EL (cell line): ENCODE measurements at regions not wholly inside any gene's neighbourhood (a gene's known extent, or its start where the extent isn't known, plus 50 kb on each side); places are given as distances from the start of the nearest gene placed in this dataset.
A peak's percentile ranks its signal among the peaks of the same experiment; 100 is the strongest.
"Not testable (repeated sequence)": the region's sequence is repeated elsewhere in the genome, so short reads cannot be mapped to it uniquely, and the experiment has no call there.

ENCODE experiments used
- DNase-seq: peaks from one replicate; pipeline ENCODE4 v3.0.0-alpha.2; 2016

DNA sequence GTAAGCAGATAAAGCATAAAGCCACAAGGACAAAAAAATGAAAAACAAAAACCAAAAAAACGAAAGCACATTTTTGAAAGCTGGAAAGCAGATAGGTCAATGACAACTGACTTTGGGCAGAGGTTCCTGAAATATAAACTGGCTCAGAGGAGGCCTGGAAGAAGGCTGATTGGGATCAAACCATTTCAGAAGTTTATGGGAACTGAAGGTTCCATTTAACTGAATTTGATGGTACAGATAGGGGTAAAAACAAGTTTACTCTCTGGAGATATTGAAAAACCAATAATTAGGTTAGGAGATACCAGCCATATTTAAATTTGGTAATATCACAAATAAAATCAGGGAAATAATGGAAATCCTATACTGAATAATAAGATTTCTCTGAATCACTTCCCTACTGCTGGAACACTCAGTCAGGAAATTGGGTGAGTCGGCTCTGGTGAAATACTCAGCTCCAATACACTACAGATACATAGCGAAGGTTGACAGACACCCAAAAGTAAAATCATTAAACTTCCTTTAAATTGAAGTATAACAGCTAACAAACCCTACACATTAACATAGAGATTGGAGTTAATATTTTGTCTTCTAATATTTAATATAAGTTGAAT lies 1584.3 kb downstream of the STIM2 start:
- DNase-seq, result peak; percentile 6

DNA sequence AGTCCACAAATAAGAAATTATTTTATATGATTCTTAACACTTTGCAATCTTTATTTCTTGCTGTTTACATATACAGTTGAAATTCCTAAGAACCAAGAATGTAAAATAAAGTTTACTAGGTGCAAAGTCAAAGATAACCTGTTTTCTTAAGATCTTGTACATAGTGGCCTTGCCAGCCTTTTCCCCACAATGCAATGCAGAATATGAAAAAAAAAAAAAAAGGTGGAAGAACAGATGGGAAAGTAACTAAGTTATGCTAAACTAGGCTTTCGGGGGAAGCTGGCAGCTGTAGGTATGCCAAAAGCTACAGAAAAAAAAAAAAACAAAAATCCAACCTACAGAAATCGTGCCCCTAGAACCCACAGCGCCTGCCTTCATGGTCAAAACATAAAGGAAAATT lies 1588.4 kb downstream of the STIM2 start:
- peak; percentile 7 for DNase-seq

GRCh38 chr4:28451346-28451745 lies 1590.7 kb downstream of the STIM2 start:
- no peak for DNase-seq

DNA sequence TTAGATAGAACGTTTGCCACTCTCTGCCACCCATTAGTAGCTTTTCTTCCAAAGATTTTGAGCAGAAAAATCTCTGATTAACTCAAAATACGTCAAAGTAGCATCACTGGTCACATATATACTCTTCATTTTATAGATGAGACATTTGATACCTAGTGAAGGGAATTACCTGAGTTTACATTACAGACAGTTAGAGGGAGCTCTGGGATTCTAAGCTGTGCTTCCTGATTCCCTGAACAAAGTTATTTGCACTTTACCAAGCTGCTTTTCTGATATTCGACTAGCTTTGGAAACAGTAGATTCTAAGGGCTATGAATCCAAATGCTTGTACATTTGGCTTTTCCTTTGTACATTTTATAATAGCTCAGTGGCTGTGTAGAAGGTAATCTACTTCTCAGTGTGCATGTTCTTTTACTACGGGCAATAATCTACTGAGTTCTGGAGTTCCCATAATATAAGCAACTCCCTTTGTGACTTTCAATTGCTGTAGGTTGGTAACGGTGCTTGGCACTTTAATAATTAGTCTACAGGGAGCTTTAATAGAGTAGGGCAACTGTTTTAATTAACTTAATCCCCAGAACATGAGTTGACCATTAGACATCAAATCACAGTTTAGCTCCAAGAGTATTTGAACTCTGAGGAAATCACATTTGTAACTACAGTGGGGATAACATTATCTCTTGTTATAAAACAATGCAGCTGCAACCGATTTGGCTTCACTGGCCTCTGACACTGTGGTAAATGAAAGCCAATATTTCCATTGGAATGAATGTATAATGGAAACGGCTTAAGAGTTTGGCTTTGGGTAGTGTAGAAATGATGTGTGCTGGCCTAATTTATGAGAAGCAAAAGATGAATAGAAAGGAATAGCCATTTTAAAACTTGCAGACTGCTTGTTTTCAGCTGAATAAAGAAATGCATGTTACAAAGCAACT lies 1602.4 kb downstream of the STIM2 start:
- no peak for DNase-seq

GRCh38 chr4:28464823-28465222 lies 1604.2 kb downstream of the STIM2 start:
- DNase-seq, result no peak

DNA sequence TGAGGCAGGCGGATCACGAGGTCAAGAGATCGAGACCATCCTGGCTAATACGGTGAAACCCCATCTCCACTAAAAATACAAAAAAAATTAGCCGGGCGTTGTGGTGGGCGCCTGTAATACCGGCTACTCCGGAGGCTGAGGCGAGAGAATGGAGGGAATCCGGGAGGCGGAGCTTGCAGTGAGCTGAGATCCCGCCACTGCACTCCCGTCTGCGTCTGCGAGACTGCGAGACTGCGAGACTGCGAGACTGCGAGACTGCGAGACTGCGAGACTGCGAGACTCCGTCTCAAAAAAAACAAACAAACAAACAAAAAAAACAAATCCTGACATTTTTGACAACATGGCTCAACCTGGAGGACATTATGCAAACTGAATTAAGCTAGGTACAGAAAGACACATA lies 1606.2 kb downstream of the STIM2 start:
- not testable (repeated sequence) for DNase-seq

- no peak for DNase-seq
These were observed 1608.7 kb downstream of the STIM2 start for GRCh38 chr4:28469387-28469786.

DNA sequence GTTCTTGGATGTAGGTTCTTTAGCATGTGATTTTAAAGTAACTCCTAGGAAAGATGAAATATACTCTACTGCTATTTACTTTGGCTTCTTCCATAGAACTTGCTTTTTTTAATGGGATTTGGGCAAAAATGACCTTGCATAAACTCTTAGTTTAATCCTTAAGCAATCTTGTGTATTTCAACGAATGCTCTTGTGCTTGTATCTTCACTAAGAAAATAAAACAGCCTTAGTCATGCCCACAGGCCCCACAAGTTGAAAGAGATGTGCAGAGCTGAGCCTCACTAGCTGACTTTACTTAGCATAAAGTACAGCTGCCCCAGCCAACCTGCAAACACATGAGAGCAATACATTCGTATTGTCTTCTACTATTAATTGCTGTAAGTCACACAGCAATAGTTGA lies 1609.2 kb downstream of the STIM2 start:
- no peak for DNase-seq

DNA sequence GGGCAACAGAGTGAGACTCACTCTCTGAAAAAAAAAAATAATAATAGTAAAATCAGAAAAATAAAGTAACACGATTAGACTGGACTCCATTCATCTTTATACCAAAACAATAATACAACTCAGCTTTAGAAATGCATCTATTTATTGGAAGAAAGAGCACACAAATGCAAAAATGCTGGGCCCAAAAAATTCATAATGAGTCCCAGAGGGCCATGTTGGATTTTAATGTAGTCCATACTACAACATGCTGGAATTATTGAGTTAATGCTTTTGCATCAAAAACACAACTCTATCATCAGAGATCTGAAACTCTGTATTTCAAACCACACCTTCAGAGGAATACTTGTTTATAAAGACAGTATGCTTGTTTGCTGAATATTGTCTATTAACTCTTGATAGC lies 1614.7 kb downstream of the STIM2 start:
- no peak for DNase-seq

- no peak for DNase-seq
These were observed 1619.0 kb downstream of the STIM2 start for GRCh38 chr4:28479666-28480065.

DNA sequence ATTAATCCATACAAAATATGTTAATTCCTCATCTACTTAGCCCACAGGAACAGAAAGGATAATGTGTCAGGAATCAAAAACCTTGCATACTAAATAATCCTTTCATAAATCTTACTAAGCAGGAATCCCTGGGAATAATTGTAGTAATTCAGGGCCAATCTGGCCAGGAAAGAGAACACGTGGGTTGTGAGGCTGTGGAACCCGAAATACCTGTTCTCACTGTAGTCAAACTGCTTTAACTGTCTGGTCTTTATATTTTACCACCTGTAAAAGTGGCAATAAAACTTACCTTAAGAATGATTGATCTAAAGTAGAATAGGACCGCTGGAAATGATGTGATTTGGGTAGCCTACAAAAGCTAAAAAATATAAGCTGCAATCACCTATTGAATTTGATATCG lies 1620.9 kb downstream of the STIM2 start:
- DNase-seq, result no peak

- peak; percentile 10 for DNase-seq
These were observed 1622.1 kb downstream of the STIM2 start for GRCh38 chr4:28482580-28483270.

DNA sequence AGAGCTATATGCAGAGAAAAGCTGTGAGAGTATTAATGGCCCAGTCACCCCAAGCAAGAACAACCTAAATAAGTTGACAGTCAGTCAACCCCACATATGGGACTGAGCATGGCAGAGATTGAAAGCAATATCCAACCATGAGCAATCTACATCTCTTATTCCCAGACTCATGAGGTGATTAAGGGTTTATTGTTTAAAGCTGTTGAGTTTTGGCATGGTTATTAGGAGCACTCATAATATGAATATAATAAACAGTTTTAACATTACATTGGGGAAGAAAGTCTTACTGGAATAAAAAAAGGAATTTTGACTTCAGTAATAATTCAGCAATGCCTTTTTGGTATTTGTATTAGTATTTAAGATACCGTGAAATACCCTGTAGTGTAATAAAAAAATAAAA lies 1627.4 kb downstream of the STIM2 start:
- DNase-seq, result no peak

- peak; percentile 9 for DNase-seq
These were observed 1630.0 kb downstream of the STIM2 start for GRCh38 chr4:28490669-28491068.

GRCh38 chr4:28505064-28505463 lies 1644.4 kb downstream of the STIM2 start:
- no peak for DNase-seq

DNA sequence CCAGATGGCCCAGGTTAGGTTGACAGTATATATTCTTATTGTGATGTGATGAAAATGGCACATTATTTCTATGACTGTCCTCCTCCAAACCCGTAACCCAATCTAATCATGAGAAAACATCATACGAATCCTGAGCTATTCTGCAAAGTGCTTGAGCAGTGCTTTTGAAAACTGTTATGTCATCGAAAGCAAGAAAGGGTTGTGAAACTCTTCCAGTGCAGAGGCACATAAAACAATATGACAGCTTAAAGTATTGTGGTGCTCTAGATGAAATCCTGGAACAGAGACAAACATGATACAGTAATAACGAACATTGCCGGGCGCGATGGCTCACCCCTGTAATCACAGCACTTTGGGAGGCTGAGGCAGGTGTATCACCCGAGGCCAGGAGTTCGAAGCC lies 1648.0 kb downstream of the STIM2 start:
- DNase-seq, result no peak

- DNase-seq, result not testable (repeated sequence)
These were observed 1654.1 kb downstream of the STIM2 start for GRCh38 chr4:28514766-28515165.

- DNase-seq, result peak; percentile 64
These were observed 1658.0 kb downstream of the STIM2 start for GRCh38 chr4:28518561-28519165.

DNA sequence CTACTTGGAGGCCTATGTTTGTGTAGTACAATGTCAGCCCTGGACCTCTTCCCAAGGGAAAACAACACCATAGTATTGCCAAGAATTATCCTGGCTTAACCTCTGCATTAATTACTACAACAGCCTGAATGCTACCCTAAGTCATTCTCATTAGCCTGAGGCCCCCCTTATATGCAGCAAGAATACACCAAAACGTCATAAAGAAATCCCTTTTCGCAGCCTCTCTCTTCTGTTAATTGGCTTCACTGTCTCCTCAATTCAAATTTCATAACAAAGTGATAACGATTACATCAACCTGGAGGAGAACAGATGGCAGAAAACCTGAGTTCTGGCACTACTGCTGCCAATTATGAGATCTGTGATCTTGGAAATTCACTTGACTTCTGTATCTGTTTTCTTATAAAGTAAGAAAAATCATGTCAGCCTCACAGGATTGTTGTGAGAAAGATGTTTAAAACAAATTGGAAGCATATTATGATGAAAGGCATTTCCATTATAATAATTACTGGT lies 1663.1 kb downstream of the STIM2 start:
- no peak for DNase-seq

- no peak for DNase-seq
These were observed 1675.5 kb downstream of the STIM2 start for GRCh38 chr4:28536124-28536523.

- no peak for DNase-seq
These were observed 1685.3 kb downstream of the STIM2 start for GRCh38 chr4:28545986-28546385.

DNA sequence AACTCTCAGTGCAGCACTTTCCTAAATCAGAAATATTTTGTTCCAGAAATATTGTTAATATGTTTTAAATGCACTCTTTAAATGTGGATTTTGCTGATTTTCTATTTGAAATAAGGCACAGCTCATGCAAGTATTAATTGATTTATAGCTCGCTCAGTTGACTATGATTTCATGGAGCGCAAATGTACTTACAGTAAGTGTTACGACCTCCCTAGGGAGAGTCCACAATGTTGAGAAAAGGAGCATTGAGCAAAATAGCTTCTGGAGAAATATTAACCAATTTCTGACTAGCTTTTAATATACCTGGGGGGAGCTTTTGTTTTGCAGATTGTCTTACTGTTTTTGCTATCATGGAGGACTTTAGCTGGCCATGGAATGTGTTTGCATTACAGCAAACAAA lies 1687.5 kb downstream of the STIM2 start:
- DNase-seq, result no peak

GRCh38 chr4:28548594-28548993 lies 1688.0 kb downstream of the STIM2 start:
- DNase-seq, result no peak
